HG03520 (cell line): ENCODE measurements at regions not wholly inside any gene's neighbourhood (a gene's known extent, or its start where the extent isn't known, plus 50 kb on each side); places are given as distances from the start of the nearest gene placed in this dataset.

ENCODE experiments used
- ATAC-seq: cut with Tn5 transposase; IDR thresholded peaks from one replicate; pipeline ENCODE4 v1.9.1; 2021; ENCODE audit warnings: mild to moderate bottlenecking, moderate library complexity; ENCODE audit not compliant: unreplicated experiment

DNA sequence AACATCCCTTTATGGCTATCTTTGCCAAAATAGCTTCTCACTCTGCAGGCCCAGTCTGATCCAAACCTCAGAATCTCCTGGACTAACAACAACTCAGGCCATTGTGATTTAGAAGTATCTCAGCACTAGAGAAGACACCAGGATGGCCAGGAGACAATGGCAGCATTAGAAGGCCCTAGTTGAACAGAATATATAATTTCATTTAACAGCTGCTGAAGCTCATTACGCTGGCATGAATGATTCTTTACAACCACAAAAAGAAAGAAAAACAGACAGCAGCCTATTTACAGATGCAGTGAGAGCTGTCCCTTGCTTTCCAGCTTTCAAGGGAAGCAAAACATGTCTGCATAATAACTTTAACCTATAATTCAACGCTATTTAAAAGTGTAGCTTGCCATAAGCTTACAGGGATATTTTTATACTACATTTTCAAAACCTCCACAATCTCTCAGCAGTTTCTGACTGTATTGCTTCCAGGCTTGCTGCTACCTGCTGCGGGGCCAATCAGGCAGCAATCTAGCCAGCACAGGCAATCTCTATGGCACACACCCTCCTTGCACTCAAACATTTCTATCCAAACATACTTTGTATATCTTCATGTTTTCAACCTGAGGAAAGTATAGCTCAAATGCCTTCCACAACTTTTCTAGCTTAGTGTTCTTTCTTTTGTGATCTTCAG lies 107.3 kb downstream of the OGFRL1 start:
- ATAC-seq = peak; percentile 13

DNA sequence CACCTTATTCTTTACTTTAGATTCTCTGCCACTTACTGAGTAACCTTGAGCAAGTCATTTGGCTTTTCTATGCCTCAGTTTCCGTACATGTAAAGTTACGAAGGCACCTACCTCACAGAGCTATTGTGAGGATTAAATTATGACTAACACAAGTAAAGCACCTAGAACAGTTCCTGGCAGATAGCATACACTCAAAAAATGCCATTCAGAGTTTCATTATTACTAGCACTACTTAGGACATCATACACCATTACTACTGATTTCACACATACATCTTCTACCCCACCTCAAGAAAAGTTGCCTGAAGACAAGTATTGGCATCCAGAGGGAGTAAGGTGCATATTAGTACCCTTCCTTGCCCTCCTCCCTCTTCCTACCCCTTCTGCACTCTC lies 107.8 kb downstream of the OGFRL1 start:
- peak; percentile 90 for ATAC-seq

DNA sequence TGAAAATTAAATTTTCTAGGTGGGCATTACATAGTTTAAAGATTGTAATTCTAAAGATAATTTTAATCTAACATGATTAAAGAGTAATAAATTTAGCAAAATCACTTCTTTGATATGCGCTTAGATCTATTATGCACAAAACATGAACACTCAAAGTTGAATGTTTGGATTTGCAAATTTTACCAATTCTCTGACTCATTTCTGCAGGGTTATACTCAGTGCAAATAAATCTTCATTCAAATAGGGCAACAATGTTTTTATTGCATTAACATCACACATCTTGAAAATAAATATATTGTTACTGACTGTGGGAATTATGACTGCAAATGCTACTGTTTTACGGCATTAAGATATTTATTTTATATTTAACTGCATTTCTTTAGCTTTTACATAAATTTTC lies 110.7 kb downstream of the OGFRL1 start:
- ATAC-seq = no peak

DNA sequence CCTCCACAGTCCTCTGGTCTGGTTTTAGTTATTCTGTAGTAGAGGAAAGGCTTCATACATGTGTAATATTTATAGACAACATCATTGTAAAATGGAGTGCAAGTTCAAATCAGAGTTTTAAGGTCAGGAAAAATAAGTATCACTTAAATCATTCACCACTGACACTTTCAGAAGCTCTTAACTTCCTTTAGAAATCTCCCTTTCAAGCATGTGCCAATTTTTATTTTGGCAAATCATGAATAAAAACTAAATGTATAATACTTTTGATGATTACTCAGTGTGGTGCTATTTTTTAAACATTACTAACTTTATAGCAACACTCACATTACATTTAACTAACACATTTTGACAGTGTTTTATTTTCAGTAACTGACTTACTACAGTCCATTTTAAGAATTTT lies 112.2 kb downstream of the OGFRL1 start:
- no peak for ATAC-seq

DNA sequence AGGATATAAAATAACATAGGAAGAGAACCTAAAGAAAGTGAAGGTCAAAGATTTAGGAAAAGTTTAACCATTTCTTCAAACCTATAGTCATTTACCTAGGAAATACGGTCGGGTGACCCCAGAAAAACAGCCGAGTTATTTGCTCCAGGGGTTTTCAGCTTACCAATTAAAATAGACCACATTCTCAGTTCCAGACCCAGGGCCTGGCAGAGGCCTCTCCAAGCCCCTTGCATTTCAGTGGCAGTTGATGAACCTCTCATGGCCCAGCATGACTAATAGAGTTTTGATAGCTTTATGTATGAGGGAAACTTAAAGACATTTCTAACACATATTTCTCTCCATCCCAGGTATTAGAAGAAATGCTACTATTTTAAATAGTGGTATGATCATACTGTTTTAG lies 113.5 kb downstream of the OGFRL1 start:
- ATAC-seq = no peak

DNA sequence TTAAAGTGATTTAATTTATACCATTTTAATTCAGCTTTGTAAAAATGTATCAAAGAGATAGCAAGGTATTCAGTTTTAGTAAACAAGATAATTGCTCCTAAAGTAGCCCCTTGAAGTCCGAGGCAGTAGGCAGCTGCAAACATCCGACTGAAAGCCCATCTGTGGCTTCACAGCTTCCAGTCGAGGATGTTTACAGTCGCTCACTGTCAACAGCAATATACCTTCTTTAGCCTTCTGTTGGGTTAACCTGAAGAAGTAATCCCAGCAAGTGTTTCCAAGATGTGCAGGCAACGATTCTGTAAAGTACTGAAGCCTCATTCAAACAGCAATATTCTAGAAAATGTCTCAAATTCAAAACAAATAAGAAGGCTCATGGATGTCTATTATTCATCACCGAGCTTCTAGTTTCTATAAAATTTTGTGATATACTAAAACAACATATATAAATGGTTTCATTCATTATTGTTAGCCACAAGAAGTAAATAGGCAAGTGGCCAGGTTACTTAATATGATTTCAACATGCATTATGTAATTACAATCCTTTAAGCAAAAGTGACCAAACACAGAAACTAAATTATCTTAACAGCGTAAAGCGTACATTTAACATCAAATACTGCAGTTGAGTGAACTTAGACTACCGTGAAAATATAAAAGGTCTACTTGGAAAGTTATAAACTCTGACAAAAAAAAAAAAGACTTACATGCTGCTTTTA lies 115.0 kb downstream of the OGFRL1 start:
- no peak for ATAC-seq

DNA sequence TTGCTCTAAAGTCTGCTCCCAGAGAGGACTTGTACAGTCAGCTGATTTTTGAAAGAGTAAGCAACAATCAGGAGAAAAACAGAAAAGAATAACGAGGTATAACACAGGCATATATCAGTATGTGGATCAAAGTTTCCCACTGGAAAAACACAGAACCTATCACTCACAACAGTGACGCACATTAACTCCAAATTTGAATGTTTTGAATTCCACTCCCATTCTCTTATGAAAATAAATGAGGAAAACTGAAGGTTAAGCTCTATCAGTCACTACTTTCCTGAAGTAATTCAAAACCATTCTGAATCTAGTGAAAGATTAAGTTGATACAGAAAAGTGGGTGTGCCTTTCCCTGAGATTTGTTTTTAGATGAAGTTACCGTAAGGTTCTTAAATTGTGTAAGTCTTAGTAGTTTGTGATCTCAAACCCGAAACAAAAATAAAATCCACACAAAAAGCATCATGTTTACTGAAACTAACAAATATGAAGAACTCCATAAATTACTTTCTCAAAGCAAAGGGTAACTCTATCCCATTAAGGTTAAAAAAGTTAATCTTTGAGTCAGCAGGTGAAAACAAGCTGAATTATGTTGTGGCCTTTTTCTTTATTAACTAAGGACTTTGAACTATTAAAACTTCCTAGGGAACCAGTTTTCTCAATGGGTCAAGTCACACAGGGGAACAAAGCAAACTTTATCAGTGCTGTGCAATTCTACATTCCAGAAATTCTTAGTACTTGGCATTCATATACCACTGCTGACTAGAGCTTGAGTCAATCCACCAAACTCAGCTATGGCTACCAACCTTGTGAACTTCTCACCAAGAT lies 115.7 kb downstream of the OGFRL1 start:
- ATAC-seq = no peak

DNA sequence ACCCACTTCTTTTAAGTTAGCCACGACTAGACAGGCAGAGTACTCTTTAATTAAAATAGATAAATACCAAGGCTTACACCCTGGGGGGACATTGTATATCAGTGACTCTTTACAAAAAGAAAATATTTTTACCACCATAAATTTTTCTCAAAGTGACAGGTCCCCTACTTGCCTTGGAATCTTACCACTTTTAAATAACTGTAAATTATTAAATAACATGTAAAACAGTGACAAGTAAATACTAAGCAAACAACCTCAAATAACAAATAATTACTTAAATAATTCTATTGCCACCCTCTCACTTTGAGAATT lies 116.3 kb downstream of the OGFRL1 start:
- no peak for ATAC-seq

DNA sequence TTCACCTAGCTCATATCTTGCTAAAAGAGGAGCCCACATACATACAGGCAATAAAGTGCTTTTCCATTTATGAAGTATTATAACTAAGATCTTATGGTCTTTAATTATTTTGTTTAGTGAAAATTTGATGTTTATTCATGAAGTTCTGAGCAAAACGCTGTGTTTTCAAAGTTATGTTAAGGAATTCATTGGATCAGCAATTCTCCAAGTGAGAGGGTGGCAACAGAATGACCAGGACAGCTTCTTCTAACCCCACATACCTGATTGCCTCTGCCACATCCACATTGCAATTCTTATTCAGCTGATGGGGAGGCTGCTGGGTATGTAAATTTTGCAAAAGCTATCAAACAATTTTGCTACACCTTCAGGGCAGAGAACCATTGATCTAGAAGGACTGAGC lies 116.8 kb downstream of the OGFRL1 start:
- no peak for ATAC-seq

DNA sequence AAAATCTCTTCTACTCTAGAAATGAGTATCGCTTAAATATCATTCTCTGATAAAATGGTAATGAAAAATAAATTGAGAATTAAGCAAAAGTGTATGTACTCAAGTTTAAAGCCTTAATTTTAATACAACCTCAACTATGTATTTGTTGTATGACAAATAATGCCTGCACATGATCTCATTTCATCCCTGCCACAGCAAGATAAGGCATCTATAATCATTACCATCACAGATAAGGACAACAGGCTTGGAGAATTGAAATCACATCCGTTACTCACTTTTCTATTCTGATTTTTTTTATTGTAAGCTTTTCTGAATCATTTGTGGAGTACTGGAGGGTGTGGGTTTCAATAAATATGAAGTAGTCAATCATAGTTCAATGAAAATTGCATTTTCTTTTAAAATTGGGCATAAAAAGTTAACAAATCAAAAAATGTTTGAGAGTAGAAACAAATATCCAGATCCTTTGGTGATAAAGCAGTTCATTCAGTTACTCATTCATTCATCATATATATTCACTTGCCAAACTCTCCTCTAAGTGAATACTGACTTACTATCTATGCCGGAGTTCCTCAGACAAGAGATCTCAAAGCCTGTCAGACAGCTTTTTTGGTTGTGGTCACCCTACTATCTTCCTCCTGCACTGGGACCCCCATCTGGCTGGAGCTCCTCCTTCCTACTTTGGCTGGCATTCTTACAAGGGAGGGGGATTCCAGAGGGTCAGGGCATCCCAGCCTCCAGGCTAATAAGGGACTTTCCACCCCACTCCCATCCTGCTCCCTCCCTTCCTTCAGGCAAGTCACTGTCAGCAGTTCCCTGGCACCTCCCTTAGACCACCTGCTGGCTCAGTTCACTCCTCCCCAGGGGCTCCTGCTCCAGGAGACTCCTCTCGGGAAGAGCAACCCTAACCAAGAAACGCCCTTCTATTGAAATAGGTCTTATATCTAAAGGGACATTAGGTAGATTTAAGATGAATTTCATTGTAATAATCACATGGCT lies 118.6 kb downstream of the OGFRL1 start:
- no peak for ATAC-seq

DNA sequence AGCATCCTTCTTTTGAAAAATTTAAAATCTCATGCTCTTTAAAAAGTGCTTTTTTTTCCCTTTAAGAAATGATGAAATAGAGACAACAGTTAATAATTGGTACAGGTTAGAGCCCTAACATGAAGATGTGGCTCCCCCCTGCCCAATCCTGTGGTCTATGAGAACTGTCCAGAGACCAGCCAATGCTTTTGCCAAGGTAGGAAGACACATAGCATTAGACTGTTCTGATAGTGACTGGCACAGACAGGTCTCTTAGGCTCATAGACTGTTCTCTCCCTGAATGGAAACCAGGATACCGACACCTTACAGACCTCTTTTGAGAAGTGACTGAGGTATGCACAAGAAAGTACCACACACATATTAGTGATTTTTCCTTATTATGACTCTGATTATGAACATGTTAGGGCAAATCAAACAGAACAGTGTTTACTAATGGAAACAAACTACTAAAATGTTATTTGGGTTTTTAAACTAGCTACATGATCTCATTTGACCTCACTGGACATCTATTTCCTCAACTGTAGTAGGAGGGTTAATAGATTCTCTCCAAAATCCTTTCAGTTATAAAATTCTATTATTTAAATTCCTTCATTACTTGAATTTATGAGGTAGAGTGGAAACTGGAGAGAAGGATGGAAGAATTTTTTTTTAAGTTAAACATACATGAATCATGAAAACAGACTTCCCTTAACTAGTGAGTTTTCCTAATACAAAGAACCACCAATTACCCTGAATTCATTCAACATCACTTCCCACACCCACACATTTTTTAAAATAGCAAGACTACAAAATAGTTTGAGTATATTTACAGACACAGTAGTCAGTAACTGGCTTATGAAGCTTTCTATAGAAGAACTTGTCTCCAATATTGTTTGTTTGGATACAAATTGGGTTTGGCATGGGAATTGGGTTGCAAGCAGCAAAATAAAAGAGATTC lies 120.4 kb downstream of the OGFRL1 start:
- ATAC-seq = no peak

DNA sequence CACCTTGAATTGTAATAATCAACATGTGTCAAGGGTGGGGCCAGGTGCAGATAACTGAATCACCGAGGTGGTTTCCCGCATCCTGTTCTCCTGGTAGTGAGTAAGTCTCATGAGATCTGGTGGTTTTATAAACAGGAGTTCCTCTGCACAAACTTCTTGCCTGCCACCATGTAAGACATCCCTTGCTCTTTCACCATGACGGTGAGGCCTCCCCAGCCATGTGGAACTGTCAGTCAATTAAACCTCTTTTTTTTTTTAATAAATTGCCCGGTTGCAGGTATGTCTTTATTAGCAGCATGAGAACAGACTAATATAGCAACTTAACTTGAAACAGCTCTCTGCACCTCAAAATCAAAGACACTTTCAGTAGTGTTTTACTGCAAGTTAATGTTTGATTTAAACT lies 121.6 kb downstream of the OGFRL1 start:
- ATAC-seq = no peak

DNA sequence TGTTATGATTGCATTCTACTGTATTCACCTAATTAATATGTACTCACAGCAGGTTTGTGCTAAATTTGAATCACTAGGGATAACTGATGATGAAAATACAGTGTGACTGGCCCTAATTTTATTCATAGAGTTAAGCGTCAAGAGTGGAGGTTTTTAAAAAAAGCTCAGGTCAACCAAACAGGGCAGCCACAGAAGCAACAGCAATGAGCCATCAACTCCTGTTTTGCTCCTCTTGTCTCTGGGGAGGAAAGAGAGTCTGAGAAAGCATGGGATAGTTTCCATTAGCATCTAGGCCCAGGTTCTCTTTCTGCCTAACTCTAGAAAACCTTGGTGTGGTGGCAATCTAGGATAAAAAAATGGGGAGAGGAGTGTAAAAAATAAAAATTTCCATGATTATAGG lies 122.1 kb downstream of the OGFRL1 start:
- no peak for ATAC-seq

DNA sequence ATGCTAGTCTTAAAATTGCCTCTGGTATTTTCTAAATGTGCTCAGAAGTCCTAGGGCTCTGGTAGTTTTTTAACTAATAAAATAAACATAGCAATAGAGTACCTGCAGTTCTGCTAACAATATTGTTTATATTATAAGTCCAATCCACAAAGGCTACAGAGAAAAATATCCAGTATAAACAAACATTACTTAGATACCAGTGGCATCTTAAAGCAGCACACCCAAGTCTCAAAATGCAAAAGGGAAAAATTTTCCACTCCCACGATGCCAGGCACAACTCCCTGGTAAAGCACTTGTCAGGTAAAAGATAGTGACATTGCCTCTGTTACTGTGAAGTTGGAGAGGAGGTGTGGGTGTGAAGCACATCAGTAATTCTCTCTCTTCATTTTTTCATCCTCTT lies 123.3 kb downstream of the OGFRL1 start:
- ATAC-seq = no peak

DNA sequence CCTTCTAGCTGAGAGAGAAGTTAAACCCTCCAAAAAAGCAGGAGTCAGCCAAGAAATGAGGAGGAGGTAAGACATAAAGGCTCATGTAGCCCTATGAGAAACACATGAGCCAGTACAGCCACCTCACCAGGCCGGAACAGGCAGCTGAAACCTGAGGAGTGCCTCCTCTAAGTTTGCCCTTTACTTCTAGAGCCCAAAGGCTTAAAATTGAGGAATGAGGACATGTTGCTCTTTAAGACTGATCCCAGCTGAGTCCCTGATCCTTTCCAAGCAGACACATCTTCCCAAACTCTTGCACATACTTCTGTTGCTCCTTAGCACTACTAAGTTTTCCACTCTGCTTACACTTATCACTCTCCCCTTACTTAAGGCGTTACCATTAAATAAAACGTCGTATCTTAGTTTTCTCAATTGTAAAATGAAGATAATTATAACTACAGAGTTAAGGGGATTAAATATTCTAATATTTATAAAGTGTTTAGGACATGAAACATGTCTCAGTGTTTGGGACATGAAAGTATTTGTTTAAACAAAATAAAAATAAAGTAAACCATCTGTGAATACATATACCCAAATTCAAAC lies 124.0 kb downstream of the OGFRL1 start:
- no peak for ATAC-seq

DNA sequence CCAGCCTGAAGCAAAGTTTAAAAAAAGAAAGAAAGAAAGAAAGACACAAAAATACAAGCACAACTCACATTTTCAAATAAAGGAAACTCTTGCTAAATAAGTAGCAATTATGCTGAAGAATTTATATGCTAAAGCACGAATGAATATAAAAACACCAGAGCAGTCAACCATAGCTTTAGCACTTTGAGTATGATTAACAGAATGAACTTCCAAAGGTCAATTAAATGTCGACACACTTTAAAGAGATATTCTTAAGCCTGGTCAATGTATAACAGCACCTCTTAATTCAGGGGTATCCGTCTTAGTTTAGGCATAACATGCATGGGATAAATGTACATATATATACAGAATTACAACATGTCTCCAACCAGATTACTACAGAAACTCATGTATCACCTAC lies 125.9 kb downstream of the OGFRL1 start:
- no peak for ATAC-seq

DNA sequence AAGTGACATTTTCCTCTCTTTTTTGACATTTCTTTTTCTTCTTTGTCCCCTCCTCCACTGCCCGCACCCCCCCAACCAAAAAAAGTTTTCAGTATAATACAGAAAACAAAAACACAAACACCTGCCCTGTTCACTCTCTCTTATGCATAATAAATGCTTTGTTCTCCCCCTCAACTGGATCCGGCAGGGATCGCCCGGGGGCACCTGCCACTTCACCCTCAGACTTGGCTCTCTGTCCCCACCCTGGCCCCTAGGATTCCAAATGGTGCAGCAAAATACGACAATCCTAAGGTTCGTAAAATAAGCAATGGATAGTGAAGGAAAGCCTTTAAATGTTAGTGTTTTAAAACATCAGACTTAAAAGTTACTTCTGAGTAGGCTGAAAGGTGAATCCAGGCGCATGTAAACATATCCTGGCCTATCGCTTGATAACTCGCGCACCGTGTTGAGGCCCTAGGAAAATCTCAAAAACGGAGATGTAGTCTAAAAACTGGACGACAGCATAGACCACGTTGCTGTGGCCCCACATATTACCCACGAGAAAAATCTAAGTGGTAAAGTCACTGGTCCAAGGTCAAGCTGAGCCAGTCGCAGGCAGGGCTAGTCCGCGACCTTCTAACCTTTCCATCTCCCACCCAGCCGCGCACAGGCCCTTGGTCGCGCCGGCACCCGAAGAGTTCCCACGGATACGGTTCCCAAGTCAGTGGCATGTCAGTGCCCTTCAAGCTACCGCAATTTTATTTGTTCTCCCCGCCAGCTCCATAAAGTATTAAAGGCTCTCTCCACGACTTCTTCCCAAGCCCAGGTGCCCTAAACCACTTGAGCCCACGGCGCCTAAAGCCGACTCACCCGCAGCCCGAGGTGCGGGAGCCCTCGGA lies 130.8 kb downstream of the OGFRL1 start:
- ATAC-seq = no peak

DNA sequence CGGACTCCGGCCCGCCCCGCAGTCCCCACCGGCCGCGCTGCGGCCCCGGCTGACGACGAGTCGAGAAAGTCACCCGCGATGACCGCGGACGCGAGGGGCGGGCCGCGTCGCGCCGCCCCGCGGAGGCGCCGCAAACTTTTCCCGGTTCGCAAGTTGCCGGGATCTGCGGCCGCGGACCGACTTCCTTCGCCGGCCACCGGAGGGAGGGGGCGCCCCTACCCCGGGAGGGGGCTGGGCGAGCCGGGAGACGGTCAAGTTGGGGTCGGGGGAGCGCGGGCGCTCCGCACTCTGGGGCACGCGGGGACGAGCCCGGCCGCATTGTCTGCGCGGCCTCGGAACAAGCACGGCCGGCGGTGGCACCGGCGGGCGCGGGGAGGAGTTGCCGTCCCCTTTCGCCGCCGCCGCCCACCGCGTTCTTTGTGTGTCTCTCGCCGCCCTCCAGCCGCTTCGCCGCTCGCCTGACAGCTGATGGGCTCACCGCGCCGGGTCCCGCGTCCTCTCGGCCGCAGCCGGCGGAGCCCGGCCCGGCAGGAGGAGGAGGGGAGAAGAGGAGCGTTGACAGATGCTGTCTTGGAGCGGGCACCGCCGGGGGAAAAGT lies 131.6 kb downstream of the OGFRL1 start:
- no peak for ATAC-seq
